KMS-11 (cell line): ENCODE measurements at regions not wholly inside any gene's neighbourhood (a gene's known extent, or its start where the extent isn't known, plus 50 kb on each side); places are given as distances from the start of the nearest gene placed in this dataset.
A peak's percentile ranks its signal among the peaks of the same experiment; 100 is the strongest.

Source experiments
- H2AFZ ChIP-seq: fragments of 200-600 bp; sonication (generic); 2 replicates; pipeline ENCODE4 v1.6.1; 2016; ENCODE audit warnings: antibody characterized with exemption, mixed run types, low read depth
- H3K27ac ChIP-seq: fragments of 200-600 bp; sonication (generic); 2 replicates; pipeline ENCODE4 v1.6.1; 2016; ENCODE audit warnings: mild to moderate bottlenecking, mixed run types
- H3K27me3 ChIP-seq: fragments of 200-600 bp; sonication (generic); 2 replicates; pipeline ENCODE4 v1.6.1; 2017; ENCODE audit warnings: mild to moderate bottlenecking, low read depth, mixed run types, moderate library complexity; ENCODE audit not compliant: insufficient read depth
- H3K36me3 ChIP-seq: fragments of 200-600 bp; sonication (generic); 2 replicates; pipeline ENCODE4 v1.6.1; 2017; ENCODE audit warnings: mild to moderate bottlenecking, mixed run types; ENCODE audit not compliant: insufficient read depth
- H3K4me1 ChIP-seq: fragments of 200-600 bp; sonication (generic); 2 replicates; pipeline ENCODE4 v1.6.1; 2016; ENCODE audit warnings: mild to moderate bottlenecking, low read depth, mixed run types; ENCODE audit not compliant: poor library complexity, severe bottlenecking
- H3K4me2 ChIP-seq: fragments of 200-600 bp; sonication (generic); 2 replicates; pipeline ENCODE4 v1.7.0; 2016; ENCODE audit warnings: mild to moderate bottlenecking, mixed run types
- H3K4me3 ChIP-seq: fragments of 200-600 bp; sonication (generic); IDR thresholded peaks from 2 replicates; pipeline ENCODE4 v1.6.1; 2017; ENCODE audit warnings: low read depth, low read length, mixed read lengths; ENCODE audit not compliant: insufficient read depth
- H3K79me2 ChIP-seq: fragments of 200-600 bp; sonication (generic); 2 replicates; pipeline ENCODE4 v1.6.1; 2016; ENCODE audit warnings: low read depth, mixed run types; ENCODE audit not compliant: insufficient read depth
- H3K9ac ChIP-seq: fragments of 200-600 bp; sonication (generic); 2 replicates; pipeline ENCODE4 v1.6.1; 2016; ENCODE audit warnings: mild to moderate bottlenecking, mixed run types
- H4K20me1 ChIP-seq: fragments of 200-600 bp; sonication (generic); 2 replicates; pipeline ENCODE4 v1.6.1; 2016; ENCODE audit warnings: mild to moderate bottlenecking, mixed run types; ENCODE audit not compliant: insufficient read depth
- CTCF ChIP-seq: fragments of 200-600 bp; sonication (generic); conservative IDR thresholded peaks from 2 replicates; pipeline ENCODE4 v1.6.1; 2017; ENCODE audit warnings: low read depth, mild to moderate bottlenecking, antibody characterized with exemption, low read length, moderate library complexity, mixed read lengths

- peaks cover 45% of the 10 kb centered on the region for H3K4me1 ChIP-seq
- H3K27ac ChIP-seq = no peak overlapping the region
- no peak for TF ChIP-seq CTCF
- H2AFZ ChIP-seq = no peak overlapping the region
- peak overlapping the region; percentile 69 for H3K4me2 ChIP-seq
- H3K27me3 ChIP-seq = 0 out of 2 replicates have a peak, but pooled peaks cover 3% of the 10 kb centered on the region
- H3K36me3 ChIP-seq = no peaks in the 10 kb centered on the region
- no peaks in the 10 kb centered on the region for H4K20me1 ChIP-seq
- no peak overlapping the region for H3K9ac ChIP-seq
- no peaks in the 10 kb centered on the region for H3K79me2 ChIP-seq
- H3K4me3 ChIP-seq = no peak overlapping the region
Observed at GRCh38 chr11:86122773-86123172, 53.9 kb upstream of the PICALM start.

GRCh38 chr11:86120807-86121206, 51.9 kb upstream of the PICALM start:
- no peak for TF ChIP-seq CTCF
- Histone ChIP-seq H4K20me1 (no peaks in the 10 kb centered on the region), H3K4me2 (no peak overlapping the region), H3K36me3 (no peaks in the 10 kb centered on the region), H3K27me3 (no peaks in the 10 kb centered on the region), H3K79me2 (no peaks in the 10 kb centered on the region), H3K27ac (no peak overlapping the region), H3K4me3 (no peak overlapping the region), H3K9ac (no peak overlapping the region), H3K4me1 (peaks cover 65% of the 10 kb centered on the region), H2AFZ (no peak overlapping the region)

GRCh38 chr11:86119906-86120305, 51.0 kb upstream of the PICALM start:
- Histone ChIP-seq H3K4me3 (no peak overlapping the region), H3K79me2 (no peaks in the 10 kb centered on the region), H4K20me1 (no peaks in the 10 kb centered on the region), H3K4me2 (no peak overlapping the region), H2AFZ (no peak overlapping the region), H3K9ac (no peak overlapping the region), H3K36me3 (no peaks in the 10 kb centered on the region), H3K27me3 (no peaks in the 10 kb centered on the region), H3K4me1 (peaks cover 73% of the 10 kb centered on the region), H3K27ac (no peak overlapping the region)
- no peak for TF ChIP-seq CTCF

- peaks cover 73% of the 10 kb centered on the region for H3K4me1 ChIP-seq
- H3K27me3 ChIP-seq = no peaks in the 10 kb centered on the region
- H3K36me3 ChIP-seq = no peaks in the 10 kb centered on the region
Observed at GRCh38 chr11:86119077-86119476, 50.2 kb upstream of the PICALM start.

More at GRCh38 chr11:86119077-86119476, 50.2 kb upstream of the PICALM start:
- Histone ChIP-seq H3K9ac (no peak overlapping the region), H3K4me3 (no peak overlapping the region), H2AFZ (no peak overlapping the region), H4K20me1 (no peaks in the 10 kb centered on the region), H3K27ac (no peak overlapping the region), H3K4me2 (no peak overlapping the region), H3K79me2 (no peaks in the 10 kb centered on the region)
- TF ChIP-seq CTCF = no peak
